ENCODE measurements at regions not wholly inside any gene's neighbourhood (a gene's known extent, or its start where the extent isn't known, plus 50 kb on each side); places are given as distances from the start of the nearest gene placed in this dataset.

GRCh38 chr21:18954441-18954844 is 550.9 kb upstream of the TMPRSS15 start:
- DNase-seq (ENCODE audit: low spot score) = peak; percentile 23

GRCh38 chr21:18959817-18960216 is 556.2 kb upstream of the TMPRSS15 start:
- no peak for DNase-seq (ENCODE audit: low spot score)

DNA sequence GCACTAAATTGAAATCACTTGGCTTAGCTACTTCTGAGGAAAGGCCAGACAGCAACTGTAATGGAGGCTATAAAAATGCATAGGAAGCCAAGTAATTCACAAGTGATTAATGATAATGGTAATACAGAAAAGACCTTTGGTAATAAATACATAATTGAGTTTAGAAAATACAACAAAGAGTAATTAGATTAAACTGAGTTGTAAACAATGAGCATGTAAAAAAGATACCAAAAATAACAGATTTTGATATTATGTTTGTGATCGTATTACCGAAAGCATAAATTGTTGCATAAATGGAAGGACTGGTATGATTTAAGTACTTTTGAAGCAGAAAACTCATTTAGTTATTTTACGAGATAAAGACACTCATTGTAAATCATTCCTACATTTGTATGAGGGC is 556.7 kb upstream of the TMPRSS15 start:
- no peak for DNase-seq (ENCODE audit: low spot score)

- no peak for DNase-seq (ENCODE audit: low spot score)
These were observed 566.8 kb upstream of the TMPRSS15 start for GRCh38 chr21:18970416-18970815.

DNA sequence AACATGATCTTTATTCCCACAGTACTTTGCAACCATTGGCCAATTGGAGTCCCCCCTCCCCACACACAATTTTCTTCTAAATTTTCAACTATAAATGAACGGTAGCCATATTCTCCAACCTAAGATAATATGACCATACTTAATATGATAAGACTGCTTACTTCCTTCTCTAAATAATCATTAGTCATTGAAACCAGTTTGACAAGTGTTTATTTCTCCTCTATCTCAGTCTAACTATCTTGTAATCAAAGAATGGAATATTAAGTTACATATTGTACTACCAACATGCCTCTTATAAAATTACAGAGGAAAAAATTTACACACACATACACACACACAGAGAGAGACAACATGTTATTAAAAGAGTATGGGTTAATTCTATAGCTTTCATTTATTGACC is 567.4 kb upstream of the TMPRSS15 start:
- no peak for DNase-seq (ENCODE audit: low spot score)

DNA sequence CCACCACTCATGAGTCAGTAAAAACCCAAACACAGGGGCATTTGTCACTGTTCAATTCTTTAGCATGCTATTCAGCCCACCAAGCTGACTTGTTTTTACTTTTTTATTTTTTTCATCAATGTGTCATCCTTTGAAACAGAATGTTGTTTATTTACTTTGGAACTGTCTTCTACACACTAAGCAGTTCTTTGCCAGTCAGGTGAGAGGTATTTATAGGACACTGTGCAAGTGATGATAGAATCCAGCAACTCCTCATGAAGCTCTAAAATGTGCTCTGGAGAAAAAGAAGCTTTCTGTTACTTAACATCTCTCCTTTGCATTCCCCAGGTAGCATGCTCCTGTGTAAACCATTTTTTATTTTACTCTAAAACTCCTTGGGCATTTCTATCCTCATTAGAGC is 582.0 kb upstream of the TMPRSS15 start:
- DNase-seq (ENCODE audit: low spot score) = no peak

GRCh38 chr21:18986197-18986596 is 582.6 kb upstream of the TMPRSS15 start:
- no peak for DNase-seq (ENCODE audit: low spot score)

GRCh38 chr21:18987520-18988026 is 584.0 kb upstream of the TMPRSS15 start:
- DNase-seq (ENCODE audit: low spot score) = no peak

- no peak for DNase-seq (ENCODE audit: low spot score)
These were observed 586.4 kb upstream of the TMPRSS15 start for GRCh38 chr21:18989953-18990495.

DNA sequence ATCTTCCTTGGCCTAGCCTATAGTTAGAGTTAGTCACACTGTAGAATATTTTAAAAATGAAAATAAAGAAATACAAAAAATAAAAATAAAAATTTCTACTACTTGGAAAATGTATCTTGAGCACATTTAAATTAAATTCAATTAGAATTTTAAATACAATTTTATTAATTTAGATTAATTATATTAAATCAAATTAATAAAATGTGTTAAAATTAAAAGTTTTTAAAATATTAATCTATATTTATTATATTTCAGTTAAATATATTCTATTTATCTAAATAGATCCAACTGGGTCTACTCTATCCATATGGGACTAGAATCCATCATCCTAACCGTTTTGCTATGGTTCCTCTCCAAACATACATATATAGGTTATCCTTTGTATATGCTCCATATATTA is 588.3 kb upstream of the TMPRSS15 start:
- DNase-seq (ENCODE audit: low spot score) = no peak

DNA sequence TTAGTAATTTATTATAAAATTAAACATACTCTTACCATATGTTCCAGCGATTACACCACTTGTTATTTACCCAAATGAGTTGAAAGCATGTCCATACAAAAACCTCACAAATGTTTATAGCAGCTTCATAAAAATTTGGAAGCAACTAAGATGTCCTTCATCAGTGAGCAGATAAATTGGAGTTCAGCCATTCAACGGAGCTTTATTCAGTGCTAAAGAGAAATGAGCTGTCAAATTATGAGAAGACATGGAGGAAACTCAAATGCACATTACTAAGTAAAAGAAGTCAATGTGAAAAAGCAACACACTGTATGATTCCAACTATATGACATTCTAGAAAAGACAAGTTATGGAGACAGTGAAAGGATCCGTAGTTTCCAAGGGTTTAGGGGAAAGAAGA is 606.7 kb upstream of the TMPRSS15 start:
- no peak for DNase-seq (ENCODE audit: low spot score)

- peak; percentile 2 for DNase-seq (ENCODE audit: low spot score)
These were observed 607.4 kb upstream of the TMPRSS15 start for GRCh38 chr21:19010996-19011395.

GRCh38 chr21:19011451-19011850 is 607.9 kb upstream of the TMPRSS15 start:
- DNase-seq (ENCODE audit: low spot score) = no peak

GRCh38 chr21:19013916-19014315 is 610.3 kb upstream of the TMPRSS15 start:
- DNase-seq (ENCODE audit: low spot score) = no peak

GRCh38 chr21:19018529-19018928 is 614.9 kb upstream of the TMPRSS15 start:
- DNase-seq (ENCODE audit: low spot score) = no peak

DNA sequence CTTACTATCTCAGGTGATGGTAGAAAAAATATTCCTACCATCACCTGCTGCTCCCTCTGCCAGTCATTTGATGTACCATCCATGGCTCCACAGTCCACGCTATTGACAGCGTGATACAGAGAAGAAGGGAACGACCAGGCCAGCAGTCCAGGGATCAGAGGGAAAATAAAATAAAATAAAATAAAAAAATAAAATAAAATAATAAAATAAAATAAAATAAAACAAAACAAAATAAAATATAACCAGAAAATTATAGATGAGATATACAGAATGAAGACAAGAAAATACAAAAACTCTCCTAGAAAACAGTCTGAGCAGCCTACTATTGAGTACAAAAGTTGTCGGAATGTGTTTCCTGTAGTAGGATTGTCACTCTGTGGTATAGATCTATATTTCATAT is 619.4 kb upstream of the TMPRSS15 start:
- DNase-seq (ENCODE audit: low spot score) = no peak

GRCh38 chr21:19026911-19027310 is 623.3 kb upstream of the TMPRSS15 start:
- no peak for DNase-seq (ENCODE audit: low spot score)

GRCh38 chr21:19029816-19030215 is 626.2 kb upstream of the TMPRSS15 start:
- DNase-seq (ENCODE audit: low spot score) = no peak

GRCh38 chr21:19031953-19032352 is 628.4 kb upstream of the TMPRSS15 start:
- no peak for DNase-seq (ENCODE audit: low spot score)

DNA sequence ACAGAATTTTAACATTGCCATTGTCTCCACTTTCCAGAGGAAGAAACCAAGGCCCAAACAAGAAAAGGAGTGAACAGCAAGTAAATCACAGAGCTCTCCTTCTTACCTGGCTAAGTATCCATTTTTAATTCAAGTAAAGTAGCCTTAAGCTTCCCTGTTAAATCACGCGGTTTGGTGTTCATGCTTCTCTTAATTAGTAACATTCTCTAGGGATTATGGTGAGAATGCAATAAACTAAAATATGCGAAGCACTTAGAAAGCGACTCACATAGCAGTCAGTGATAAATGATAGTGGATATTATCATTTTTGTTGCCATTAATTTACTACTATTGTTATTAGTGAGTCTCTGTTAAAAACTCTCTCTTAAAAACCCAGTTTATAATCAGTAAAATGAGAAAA is 630.5 kb upstream of the TMPRSS15 start:
- no peak for DNase-seq (ENCODE audit: low spot score)

GRCh38 chr21:19034560-19034959 is 631.0 kb upstream of the TMPRSS15 start:
- DNase-seq (ENCODE audit: low spot score) = no peak

DNA sequence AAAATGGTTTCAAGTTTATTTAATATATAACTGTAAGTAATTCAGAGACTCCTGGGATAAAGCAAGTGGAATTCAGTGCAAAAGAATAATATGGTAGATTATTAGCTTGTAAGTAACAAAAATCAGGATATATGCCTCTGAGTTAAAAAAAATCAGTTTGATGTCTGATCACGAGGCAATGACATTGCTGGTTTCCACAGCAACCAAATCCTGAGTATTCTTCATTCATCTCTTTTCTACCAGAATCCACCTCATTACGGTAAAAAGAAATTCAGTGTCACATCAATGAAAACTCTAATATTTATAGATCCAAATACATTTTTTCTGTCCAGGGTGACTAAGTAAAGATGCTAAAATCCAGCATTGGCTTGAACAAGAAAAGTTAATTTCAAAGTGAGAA is 642.3 kb upstream of the TMPRSS15 start:
- no peak for DNase-seq (ENCODE audit: low spot score)

- peak; percentile 5 for DNase-seq (ENCODE audit: low spot score)
These were observed 644.6 kb upstream of the TMPRSS15 start for GRCh38 chr21:19048098-19048672.

- no peak for DNase-seq (ENCODE audit: low spot score)
These were observed 646.0 kb upstream of the TMPRSS15 start for GRCh38 chr21:19049567-19049966.

Data from HuH-7 (cell line).